Stimulated activated CD4-positive, alpha-beta T cell treated with anti-CD3 and anti-CD28 coated beads, TNF-alpha, amount 100 ng/mL, for 48 hours (primary cell): ENCODE measurements at regions not wholly inside any gene's neighbourhood (a gene's known extent, or its start where the extent isn't known, plus 50 kb on each side); places are given as distances from the start of the nearest gene placed in this dataset.

Experiments
- DNase-seq, 3 donors: peaks; one replicate each; pipeline ENCODE4 v3.0.0-alpha.2; 2020; ENCODE audit warnings: low read depth in 3 of 3

DNA sequence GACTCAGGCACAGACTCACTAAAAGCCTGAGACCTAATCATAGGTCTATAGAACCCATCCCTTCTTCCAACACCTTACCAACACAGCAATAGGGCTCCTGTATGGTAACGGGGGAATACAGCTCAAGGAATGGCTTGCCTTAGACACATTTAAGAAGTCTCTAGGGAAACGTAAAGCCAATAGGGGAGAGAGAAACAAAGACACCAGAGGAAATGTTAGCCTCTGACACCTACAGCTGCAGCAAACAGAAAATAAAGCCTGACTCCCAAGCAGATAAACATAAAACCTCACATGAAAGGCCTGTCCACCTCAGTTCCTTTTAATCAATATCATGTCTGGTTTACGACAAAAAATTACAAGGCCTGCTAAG, 51.1 kb upstream of the NCOA1 start:
- DNase-seq: no peak

DNA sequence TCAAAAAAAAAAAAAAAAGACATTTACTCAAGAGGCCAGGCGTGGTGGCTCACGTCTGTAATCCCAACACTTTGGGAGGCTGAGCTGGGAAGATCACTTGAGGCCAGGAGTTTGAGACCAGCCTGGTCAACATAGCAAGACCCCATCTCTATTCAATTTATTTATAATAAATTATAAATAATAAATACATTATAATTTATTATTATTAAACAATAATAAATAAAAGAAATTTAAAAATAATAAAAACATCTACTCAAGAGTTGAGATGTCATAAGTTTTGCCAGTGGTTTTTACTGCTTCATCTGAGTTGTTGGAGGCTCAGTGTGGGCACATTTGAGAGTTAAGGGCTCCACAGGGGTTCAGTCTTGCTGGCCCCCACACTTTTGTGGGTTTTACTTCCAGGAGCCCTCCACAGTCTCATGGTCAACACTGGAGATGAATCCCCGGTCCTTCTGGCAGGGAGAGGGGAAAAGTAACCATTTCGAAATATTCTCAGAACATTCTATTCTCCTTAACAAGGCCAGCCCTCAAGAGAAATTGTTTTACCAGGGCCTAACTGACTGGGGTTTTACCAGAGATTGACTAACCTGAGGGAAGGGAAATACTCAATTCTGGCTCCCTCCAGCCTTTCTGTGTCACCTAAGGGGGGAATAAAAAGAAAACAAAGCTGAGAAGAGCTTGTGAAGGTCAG, 51.6 kb upstream of the NCOA1 start:
- no peak for DNase-seq

DNA sequence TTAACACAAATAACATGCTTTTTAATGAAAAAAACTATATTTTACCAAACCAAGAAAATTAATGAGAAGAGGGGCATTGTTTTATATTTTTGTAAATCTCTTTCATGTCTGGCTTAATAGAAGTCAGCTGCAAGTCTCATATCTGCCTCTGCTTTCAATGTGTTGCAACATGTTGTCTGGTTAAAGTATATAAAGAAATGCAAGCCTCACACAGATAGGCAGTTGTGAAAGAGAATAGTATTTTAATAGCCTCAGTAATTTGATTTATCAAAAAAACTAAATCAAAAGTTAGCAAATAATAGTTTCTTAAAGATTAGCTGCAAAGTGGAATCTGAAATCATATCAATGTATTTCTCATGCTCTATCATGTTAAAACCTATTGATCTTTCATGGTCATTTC, 52.9 kb upstream of the NCOA1 start:
- no peak for DNase-seq

DNA sequence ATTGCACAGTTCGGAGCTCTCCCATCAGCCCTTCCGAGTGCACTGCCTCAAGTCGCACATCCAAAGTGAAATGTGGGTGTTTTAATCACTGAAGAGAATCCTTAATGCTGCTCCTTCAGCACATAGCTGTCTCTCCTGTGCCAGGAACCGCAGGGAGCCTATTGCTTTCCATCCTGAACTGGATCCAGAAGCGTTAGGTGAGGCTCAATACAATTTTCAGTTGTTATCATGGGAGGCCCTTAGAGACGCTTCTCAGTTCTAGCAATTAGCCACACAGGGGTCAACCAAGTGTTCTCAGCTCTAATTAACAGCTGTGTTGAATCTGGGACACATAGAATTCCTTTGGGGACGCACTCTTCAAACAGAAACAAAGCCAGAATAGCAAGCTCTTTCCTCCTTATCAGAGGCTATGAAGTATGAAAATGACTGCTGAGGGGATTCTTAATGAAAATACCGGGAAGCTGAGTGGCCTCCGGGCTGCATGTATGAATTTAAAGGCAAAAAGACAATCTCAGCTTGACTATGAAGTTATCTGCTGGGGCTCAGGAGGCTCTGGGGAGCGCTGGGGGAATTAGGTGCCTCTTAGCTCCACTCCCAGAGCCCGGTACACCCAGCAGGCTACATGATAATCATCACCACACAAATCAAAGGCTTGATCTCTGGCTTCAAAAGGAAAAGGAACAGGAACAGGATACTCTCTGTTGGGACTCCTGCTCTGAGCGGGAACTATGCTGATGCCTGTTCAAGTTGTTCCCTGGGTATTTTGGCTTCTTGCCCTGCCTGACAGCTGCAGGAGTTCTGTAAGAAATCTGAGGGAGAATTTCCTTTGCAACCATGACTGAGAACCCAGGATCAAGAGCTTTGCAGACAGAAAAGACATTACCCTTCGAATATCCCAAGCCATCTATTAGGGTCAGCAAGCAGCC, 55.4 kb upstream of the NCOA1 start:
- DNase-seq: no peak

DNA sequence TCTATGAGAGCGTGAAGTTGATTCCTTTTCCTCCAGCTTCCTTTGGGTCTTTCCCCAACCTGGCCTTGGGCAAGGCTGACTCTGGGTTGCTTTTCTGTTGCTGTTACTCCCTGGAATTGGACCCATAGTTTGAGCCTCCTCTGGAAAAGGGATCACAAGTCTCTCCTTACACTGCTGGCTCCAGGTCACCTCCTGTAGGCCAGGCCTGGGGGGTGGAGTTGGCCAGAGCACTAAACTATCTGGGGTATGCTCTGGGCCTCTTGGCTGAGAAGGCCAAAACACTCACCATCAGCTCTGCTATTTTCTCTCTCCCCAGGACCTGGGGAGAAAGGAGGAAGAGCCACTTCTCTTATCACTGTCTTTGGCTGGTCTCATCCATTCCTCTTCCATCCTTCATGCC, 56.5 kb upstream of the NCOA1 start:
- no peak for DNase-seq

DNA sequence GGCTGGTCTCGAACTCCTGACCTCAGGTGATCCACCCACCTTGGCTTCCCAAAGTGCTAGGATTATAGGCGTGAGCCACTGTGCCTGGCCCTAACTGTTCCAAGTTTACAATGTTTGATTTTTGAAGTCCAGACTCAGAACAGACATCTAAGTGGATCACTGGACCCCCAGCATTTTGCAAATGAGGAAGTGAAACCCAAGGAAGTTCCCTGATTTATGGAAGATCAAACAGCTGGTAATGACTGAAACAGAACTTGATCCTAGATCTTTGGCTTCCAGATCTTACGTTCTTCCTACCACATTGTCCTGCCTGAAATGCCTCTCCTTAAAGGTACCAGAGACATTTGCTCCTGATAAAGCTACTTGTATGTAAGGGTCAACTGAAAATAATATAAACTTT, 58.3 kb upstream of the NCOA1 start:
- DNase-seq: no peak

DNA sequence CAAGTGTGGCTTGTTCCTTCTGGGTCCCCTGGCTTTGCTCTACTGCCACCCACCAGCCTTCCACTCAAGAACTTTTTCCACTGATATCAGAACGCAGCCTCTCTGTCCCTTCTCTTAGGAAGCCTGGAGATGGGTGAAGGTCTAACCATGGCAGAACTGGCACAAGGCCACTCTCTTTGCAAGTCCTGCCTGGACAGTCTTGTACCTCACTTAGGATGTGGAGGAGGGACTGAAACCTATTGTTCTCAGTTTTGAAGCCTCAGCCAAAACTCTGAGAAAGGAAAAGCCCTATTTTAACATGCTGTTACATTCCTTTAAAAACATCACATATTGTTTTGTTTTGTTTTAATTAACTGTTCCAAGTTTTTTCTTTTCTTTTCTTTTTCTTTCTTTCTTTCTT, 58.9 kb upstream of the NCOA1 start:
- DNase-seq: no peak

DNA sequence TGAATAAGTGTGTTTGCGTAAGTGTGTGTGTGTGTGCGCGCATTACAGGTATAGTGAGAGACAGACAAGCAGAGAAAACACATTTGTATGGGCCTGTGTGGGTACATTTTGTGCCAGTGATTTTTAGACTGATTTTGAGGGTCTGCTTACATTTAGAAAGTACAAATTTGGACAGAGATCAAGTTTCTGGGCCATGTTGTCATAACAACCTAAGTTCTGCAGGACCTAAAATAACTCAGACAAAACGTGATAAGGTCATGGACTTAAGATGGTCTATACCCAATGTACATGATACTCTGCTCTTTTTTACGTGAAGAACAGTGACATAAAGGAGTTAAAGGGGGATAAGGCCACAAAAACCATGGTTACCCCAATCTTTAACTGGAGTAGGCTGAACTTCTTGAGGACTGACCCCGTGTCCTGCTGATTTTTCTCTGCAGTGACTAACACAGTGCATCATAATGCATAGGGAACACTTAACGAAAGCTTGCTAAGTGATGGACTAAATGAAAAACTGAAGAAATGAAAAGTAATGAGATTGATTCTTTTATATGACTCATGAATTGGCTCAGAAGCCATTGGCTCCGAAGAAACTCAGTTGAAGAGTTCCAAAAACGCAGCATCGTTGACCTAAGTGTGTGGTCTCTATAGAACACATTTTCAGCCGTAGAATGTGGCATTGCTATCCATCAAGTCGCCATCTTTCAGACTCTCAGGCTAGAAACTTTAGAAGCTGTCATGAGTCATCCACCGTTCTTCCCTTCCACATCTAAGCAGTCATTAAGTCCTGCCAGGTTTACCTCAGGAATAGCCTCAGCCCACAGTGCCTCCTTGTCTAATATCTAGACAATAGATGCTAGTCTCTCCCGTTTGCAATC, 61.6 kb upstream of the NCOA1 start:
- no peak for DNase-seq

DNA sequence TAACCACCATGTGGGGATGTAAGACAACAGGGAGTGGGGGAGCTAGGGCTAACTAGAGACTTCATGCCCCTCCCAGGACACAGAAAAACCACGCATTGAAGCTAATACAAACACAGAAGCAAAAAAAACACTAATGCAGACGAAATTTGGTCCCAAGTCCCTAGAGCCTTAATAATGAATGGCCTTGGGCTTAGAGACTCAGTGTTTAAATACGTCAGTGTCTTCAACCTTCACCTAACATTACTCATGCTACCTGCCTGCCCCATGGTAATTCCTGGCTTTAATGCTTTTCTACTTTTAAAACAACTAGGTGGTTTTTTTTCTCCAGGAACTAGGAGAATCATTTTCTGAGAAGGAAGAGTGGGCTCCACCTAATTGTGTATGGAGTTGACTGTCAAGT, 64.1 kb upstream of the ITSN2 start:
- DNase-seq: no peak

DNA sequence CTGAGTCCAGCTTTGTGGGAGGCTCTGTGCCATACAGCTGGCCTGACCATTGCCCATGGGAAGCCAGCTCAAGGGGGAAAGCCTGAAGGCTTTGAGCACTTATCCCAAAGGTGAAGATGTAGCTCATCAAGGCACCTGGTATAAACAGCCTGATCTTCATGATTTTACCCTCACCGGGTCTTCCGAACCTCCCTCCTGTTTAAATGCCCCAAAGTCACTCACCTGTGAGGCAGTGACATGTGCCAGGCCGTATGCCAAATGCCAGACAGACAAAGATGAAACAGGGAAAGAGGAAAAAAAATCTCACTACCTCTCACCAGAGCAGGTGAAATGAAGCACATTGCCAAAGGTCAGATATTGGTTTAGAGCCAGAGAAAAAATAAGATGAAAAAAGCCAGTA, 62.8 kb upstream of the ITSN2 start:
- DNase-seq: no peak

DNA sequence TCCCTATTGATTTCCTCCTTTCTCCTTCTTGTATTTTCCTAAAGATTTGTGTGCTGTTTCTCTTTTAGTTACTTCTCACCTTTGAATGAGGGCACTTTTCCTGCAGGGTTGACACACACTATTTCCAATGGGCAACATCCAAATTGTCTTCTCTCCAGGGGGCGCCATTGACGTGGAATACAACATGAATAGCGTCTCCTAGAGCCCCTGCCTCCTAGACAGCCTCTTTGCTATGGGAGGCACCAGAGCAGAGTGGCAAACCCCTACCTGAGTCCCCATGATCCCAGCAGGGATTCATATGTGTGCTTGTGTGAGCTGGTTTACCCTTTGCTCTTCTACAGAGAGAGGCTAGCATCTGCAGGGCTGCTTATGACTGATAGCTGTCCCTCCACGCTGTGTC, 61.3 kb upstream of the ITSN2 start:
- peak; percentile 38 to 60 (median 40) for DNase-seq

DNA sequence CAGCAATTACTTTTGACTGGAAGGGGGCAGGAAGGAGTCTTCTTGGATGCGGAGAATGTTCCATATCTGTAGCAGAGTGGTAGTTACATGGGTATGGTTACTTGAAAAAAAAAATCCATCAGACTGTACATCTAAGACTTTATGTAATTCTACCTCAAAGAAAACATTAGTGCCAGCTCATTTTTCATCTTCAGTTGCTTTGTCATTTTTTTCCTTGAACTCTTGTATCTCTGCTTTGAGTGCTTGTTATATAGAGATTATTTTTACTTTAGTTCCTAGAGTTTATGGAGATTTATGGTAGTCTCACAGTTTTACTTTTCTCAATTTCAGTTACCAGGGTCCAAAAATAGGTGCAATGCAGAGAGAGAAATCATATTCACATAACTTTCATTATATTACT, 60.0 kb upstream of the ITSN2 start:
- DNase-seq: no peak

DNA sequence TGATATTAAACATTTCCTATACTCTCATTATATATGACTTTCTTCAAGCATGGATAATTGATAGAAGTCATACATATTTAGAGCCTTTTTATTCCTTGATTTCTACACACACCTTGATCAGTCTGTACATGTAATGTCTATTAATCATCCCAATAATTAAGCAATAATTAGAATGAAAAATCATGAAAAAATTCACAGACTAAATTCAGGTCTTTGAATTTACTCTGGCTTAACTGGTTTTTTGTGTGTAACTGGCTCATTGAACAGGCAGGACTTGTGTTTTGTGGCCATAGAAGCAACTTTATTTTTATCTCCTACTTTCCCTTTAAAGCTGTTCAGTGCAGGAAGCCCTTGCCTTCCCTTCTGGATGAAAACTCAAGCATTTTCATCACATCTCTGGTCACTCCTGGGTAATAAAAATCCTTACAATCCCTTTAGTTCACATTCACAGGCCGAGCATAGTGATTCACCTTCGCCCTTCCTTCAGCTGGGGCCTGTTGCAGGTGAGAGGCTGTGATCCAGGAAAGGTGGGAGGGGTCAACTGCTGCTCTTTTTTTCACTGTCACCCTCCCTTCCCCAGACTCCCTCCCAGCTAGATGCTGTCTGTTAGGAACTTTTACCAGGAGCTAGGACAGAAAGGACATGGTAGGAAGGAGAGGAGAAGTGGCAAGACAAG, 58.0 kb upstream of the ITSN2 start:
- DNase-seq: no peak

DNA sequence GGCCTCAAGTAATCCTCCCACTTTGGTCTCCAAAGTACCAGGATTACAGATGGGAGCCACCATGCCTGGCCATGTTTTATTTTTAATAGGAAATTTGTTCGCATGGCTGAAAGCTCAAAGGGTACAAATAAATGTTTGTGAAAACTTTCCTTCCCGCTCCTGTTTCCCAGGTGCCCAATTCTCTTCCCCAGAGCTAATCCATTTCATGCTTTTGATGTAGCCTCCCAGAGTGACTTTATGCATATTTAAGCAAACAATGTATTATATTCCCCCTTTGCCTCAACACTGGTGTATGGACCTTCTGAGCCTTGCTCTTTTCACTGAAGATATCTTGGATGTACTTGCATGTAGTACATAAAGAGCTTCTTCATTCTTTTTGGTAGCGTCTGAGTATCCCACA, 52.5 kb upstream of the ITSN2 start:
- no peak for DNase-seq

DNA sequence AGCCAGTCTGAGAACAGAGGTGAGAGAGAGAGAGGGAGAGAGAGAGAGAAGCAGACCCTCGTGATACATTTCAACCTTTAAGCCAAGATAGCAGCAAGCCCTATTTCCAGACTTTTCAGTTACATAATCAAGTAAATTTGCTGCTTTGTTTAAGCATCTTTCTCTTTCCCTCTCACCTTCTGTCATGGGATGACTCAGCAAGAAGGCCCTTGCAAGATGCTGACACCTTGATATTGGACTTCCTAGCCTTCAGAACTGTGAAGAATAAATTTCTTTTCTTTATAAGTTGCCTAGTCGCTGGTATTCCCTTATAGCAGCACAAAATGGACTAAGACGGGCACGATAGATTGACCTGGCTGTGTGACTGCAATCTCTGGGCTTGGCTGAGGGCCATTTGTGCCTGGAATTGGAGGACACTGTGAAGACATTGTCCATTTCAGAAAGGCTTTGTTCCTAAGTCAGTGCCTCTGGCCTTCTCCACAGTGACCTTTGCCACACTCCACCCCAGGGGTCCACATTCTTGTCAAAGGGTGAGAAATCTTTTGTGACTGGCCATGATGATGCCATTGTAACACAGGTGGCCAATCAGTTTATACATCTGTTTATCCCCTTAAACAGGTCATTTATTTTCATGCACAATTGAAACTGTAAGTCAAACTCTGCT, 51.3 kb upstream of the ITSN2 start:
- no peak for DNase-seq

DNA sequence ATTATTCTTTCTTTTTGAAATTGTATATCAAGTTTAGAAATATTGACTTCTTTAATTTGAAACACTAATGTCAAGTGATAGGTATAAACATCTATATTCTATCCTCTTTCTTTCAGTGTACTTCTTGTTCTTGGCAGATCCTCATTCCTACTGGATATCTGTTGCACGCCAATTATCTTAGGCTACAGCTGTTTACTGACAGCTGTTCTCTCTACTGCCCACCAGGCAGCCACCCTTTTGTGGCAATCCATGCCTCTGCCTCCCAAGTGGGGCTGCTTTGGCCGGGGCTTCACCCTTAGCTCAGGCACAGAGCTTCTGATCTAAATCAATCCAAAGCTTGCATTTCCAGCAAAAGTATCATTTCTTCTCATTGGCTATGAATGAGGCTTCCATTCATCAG, 50.6 kb upstream of the ITSN2 start:
- no peak for DNase-seq

DNA sequence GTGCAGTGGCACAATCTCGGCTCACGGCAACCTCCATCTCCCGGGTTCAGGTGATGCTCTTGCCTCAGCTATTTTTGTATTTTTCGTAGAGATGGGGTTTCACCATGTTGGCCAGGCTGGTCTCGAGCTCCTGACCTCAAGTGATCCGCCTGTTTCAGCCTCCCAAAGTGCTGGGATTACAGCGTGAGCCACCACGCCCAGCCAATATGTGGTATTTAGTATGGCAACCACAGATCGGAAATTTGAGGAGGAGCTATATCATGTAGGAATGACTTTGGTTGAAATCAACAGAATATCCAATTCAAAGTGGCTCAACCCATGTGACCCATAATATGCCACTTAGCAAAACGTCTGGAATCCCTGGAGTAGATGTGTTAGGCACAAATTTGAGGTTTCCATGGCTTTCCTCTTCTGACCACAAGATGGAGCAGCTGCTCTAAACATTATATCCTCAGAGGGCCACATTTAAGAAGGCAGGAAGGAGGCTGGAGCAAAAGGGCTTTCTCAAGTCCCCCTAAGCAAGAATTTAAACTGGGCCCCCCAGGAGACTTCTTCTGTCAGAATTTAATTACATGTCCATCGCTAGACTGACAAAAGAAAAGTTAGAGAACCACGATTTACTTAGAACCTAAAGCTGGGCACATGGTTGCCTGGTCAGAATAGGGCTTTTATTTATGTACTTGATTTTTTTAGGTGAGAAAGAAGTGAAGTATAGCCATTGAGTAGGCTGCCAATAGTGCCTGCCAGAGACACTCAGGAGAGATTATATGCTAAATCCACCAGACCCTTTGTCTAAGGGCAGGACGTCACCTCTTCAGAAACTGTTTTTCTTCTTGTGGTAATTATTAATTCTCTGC, 49.6 kb upstream of the ITSN2 start:
- DNase-seq: peak in 1 of 3 donors; percentile 12
